NB4 (cell line): ENCODE measurements at regions not wholly inside any gene's neighbourhood (a gene's known extent, or its start where the extent isn't known, plus 50 kb on each side); places are given as distances from the start of the nearest gene placed in this dataset.

Source experiments
- DNase-seq: peaks from one replicate; pipeline ENCODE4 v3.0.0; 2010; ENCODE audit warnings: low read depth
- H3K4me3 ChIP-seq: one replicate; pipeline ENCODE4 v1.5.1; 2011; ENCODE audit warnings: mild to moderate bottlenecking, low read depth, low read length, moderate library complexity
- MYC ChIP-seq: IDR thresholded peaks from 2 replicates; pipeline ENCODE4 v1.6.1; 2011; ENCODE audit warnings: low read depth, low read length
- POLR2A ChIP-seq: IDR thresholded peaks from 2 replicates; pipeline ENCODE4 v1.6.1; 2011; ENCODE audit warnings: mild to moderate bottlenecking; ENCODE audit not compliant: insufficient read length; ENCODE audit errors: extremely low read depth
- TF ChIP-seq, protein P1 (sequence below): IDR thresholded peaks from 2 replicates; pipeline ENCODE4 v1.6.1; 2011; ENCODE audit warnings: low read depth, low read length
- TF ChIP-seq, protein P2 (sequence below): IDR thresholded peaks from one replicate; pipeline ENCODE4 v1.5.1; 2012; ENCODE audit warnings: low read depth, low read length

DNA sequence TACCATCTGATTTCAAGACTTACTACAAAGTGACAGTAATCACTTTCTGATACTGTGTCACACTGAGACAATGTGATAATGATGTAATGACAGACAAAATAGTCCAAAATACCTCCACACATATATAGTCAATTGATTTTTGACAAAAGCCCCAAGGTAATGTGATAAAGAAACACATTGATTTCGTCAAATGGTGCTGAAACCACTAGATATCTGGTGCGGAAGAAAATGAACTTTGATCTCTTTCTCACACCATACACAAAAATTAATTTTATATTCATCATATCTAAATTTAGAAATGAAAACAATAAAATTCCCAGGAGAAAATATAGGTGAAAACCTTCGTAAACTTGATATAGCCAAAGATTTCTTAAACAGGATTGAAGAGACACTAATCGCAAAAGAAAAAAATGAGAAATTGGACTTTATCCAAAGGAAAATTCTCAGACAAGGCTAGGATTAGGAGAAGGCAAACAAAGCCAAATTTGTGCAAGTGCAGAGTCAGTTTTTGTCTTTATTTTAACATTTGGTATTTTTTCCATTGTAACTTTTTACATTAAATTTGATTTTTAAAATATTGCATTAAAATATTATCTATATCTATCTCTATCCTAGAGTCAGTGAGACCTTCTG is 739.9 kb downstream of the DIAPH3 start:
- DNase-seq = no peak
- TF ChIP-seq MYC (no peak), POLR2A (no peak)
- TF ChIP-seq, protein P1, sequence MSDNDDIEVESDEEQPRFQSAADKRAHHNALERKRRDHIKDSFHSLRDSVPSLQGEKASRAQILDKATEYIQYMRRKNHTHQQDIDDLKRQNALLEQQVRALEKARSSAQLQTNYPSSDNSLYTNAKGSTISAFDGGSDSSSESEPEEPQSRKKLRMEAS = no peak
- TF ChIP-seq, protein P2, sequence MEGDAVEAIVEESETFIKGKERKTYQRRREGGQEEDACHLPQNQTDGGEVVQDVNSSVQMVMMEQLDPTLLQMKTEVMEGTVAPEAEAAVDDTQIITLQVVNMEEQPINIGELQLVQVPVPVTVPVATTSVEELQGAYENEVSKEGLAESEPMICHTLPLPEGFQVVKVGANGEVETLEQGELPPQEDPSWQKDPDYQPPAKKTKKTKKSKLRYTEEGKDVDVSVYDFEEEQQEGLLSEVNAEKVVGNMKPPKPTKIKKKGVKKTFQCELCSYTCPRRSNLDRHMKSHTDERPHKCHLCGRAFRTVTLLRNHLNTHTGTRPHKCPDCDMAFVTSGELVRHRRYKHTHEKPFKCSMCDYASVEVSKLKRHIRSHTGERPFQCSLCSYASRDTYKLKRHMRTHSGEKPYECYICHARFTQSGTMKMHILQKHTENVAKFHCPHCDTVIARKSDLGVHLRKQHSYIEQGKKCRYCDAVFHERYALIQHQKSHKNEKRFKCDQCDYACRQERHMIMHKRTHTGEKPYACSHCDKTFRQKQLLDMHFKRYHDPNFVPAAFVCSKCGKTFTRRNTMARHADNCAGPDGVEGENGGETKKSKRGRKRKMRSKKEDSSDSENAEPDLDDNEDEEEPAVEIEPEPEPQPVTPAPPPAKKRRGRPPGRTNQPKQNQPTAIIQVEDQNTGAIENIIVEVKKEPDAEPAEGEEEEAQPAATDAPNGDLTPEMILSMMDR = no peak
- H3K4me3 ChIP-seq = no peak overlapping the region

DNA sequence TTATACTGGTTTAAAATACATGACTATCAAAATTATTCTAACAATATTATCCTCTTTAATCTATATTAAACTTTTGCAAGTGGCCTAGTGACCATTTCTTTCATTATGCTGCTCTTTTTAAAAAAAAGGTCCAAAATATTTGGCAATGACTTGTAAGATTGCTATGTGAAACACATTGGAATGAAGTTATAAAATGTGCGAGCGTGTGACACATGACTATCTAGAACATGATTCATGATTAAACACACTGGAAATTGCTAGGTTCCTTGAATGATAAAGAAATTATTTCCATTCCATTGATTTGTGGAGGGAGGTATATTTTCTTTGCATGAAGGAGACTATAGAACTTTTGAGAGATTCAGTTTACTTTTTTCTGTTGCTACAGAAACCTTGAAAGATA is 739.1 kb downstream of the DIAPH3 start:
- DNase-seq = no peak
- H3K4me3 ChIP-seq = no peak overlapping the region
- no peak for TF ChIP-seq POLR2A
- no peak for TF ChIP-seq MYC
- TF ChIP-seq, protein P2 = no peak
- TF ChIP-seq, protein P1 = no peak

DNA sequence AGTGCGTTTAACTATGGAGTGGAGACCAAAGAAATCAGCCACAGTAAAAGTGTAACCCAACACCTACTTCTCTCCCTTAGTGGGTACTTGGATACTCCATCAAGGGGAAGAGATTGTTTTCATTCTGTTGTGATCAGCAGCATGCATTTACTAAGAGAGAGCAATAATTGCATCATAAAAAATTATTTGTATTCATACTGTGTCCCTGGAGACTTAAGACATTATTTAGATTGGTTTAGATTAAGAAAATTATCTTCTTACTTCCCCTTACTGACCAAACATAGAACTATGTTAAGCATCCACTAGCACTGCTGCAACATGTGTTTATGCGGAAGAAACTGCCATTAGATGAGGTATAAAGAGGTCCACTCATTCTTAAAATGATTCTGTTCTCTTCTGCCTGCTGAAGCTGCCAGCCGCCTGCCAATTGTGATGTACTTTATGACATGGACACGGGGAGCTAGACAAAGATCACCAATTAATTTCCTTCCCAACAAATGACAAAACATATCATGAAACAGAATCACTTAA is 738.5 kb downstream of the DIAPH3 start:
- H3K4me3 ChIP-seq = no peak overlapping the region
- no peak for DNase-seq
- no peak for TF ChIP-seq MYC
- TF ChIP-seq POLR2A = no peak
- TF ChIP-seq, protein P1 = no peak
- TF ChIP-seq, protein P2 = no peak

DNA sequence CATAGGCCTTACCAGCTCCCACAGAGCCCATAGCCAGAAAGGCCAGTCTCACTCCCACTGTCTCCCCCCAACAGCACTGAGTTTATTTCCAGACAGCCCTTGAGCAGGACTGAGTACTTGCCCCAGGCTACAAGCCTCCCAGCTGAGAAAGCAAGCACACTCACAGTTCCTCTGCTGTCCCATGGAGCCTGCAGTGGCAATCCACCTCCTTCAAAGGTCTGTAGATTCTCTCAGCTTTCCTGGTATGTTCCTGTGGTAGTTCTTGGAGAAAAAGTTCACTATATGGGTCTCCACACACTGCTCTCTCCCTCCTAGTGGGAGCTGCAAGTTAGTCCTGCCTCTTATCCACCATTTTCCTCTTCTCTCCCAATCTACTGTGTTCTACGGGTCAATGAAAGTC is 728.7 kb downstream of the DIAPH3 start:
- no peak for DNase-seq
- no peak overlapping the region for H3K4me3 ChIP-seq
- TF ChIP-seq MYC = no peak
- no peak for TF ChIP-seq POLR2A
- TF ChIP-seq, protein P2 = no peak
- TF ChIP-seq, protein P1 = no peak

DNA sequence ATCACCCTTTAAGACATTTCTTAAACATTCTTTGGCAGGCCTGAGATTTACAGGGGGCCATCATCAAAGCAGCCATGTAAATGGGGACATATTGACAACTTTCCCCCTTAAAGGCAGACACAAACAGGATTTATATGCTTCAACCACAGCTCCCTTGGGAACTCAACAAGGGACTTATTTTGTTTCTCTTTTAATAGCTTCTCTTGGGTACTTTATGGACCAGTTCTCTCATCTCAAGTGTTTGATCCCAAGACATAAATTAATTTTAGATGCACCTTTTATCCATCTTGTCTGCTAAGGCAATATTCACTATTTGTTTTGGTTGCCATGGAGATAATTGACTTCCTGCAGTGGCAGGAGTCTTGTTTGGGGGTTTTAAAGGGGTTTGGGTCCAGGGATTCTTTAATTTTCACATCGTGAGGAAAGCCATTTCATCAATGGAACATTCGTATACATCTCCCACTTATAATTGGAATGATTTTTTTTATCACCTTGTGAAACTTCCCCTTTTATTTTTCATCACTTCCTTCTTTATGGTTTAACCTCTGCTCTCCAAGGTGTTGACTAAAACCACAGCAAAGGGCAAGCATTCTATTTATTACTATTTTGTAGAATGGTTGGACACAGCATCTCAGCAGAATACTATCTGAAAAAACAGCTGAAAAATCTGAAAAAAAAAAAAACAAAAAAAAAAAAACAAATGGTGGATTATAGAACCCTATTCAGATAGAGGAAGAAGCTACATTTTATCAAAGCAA is 726.0 kb downstream of the DIAPH3 start:
- peak; percentile 47 for DNase-seq
- TF ChIP-seq POLR2A (no peak), MYC (no peak)
- TF ChIP-seq, protein P1 = no peak
- TF ChIP-seq, protein P2 = no peak

More for the DNA sequence above, 726.0 kb downstream of the DIAPH3 start:
- H3K4me3 ChIP-seq = no peak overlapping the region
